ENCODE measurements at regions not wholly inside any gene's neighbourhood (a gene's known extent, or its start where the extent isn't known, plus 50 kb on each side); places are given as distances from the start of the nearest gene placed in this dataset.

- in situ Hi-C loops (cut with MboI; ENCODE audit: low pct_unique_long_range_greater_than_20kb, low sequenced_read_pairs, unreplicated experiment): no loop called here
- no peak for DNase-seq (ENCODE audit: low spot score)
- no peak for TF ChIP-seq CTCF (IDR thresholded peaks at IDR 0.05; ENCODE audit: extremely low read depth, insufficient read depth, missing control alignments)
Measured at GRCh38 chr16:80105751-80106150, 435.0 kb upstream of the DYNLRB2 start.

GRCh38 chr16:80105160-80105559 is 435.6 kb upstream of the DYNLRB2 start:
- DNase-seq (ENCODE audit: low spot score): no peak
- TF ChIP-seq CTCF (IDR thresholded peaks at IDR 0.05; ENCODE audit: extremely low read depth, insufficient read depth, missing control alignments): no peak
- in situ Hi-C loops (cut with MboI; ENCODE audit: low pct_unique_long_range_greater_than_20kb, low sequenced_read_pairs, unreplicated experiment): no loop called here

- TF ChIP-seq CTCF (IDR thresholded peaks at IDR 0.05; ENCODE audit: extremely low read depth, insufficient read depth, missing control alignments): no peak
- in situ Hi-C loops (cut with MboI; ENCODE audit: low pct_unique_long_range_greater_than_20kb, low sequenced_read_pairs, unreplicated experiment): no loop called here
- no peak for DNase-seq (ENCODE audit: low spot score)
Measured at GRCh38 chr16:80104401-80104800, 436.4 kb upstream of the DYNLRB2 start.

GRCh38 chr16:80103463-80103862 is 437.3 kb upstream of the DYNLRB2 start:
- no peak for DNase-seq (ENCODE audit: low spot score)
- no peak for TF ChIP-seq CTCF (IDR thresholded peaks at IDR 0.05; ENCODE audit: extremely low read depth, insufficient read depth, missing control alignments)
- in situ Hi-C loops (cut with MboI; ENCODE audit: low pct_unique_long_range_greater_than_20kb, low sequenced_read_pairs, unreplicated experiment): no loop called here

GRCh38 chr16:80100846-80101451 is 439.8 kb upstream of the DYNLRB2 start:
- in situ Hi-C loops (cut with MboI; ENCODE audit: low pct_unique_long_range_greater_than_20kb, low sequenced_read_pairs, unreplicated experiment): no loop called here
- DNase-seq (ENCODE audit: low spot score): no peak
- TF ChIP-seq CTCF (IDR thresholded peaks at IDR 0.05; ENCODE audit: extremely low read depth, insufficient read depth, missing control alignments): no peak

GRCh38 chr16:80100186-80100585 is 440.6 kb upstream of the DYNLRB2 start:
- no peak for TF ChIP-seq CTCF (IDR thresholded peaks at IDR 0.05; ENCODE audit: extremely low read depth, insufficient read depth, missing control alignments)
- no peak for DNase-seq (ENCODE audit: low spot score)
- in situ Hi-C loops (cut with MboI; ENCODE audit: low pct_unique_long_range_greater_than_20kb, low sequenced_read_pairs, unreplicated experiment): no loop called here

- no peak for TF ChIP-seq CTCF (IDR thresholded peaks at IDR 0.05; ENCODE audit: extremely low read depth, insufficient read depth, missing control alignments)
- in situ Hi-C loops (cut with MboI; ENCODE audit: low pct_unique_long_range_greater_than_20kb, low sequenced_read_pairs, unreplicated experiment): no loop called here
- DNase-seq (ENCODE audit: low spot score): no peak
Measured at GRCh38 chr16:80097098-80097497, 443.7 kb upstream of the DYNLRB2 start.

All from GM13977 (cell line).